Retinal pigment epithelial cell (primary cell): ENCODE measurements at regions not wholly inside any gene's neighbourhood (a gene's known extent, or its start where the extent isn't known, plus 50 kb on each side); places are given as distances from the start of the nearest gene placed in this dataset.

ENCODE experiments used
- DNase-seq: peaks from one replicate; pipeline ENCODE4 v3.0.0-alpha.2; 2010; ENCODE audit warnings: low read depth
- H3K4me3 ChIP-seq: 2 replicates; pipeline ENCODE4 v1.5.1; 2011; ENCODE audit warnings: mild to moderate bottlenecking, low read length, control low read depth, moderate library complexity
- TF ChIP-seq, protein P1 (sequence below): conservative IDR thresholded peaks from 2 replicates; pipeline ENCODE4 v1.5.1; 2011; ENCODE audit warnings: low read depth, low read length, control low read depth, inconsistent platforms

DNA sequence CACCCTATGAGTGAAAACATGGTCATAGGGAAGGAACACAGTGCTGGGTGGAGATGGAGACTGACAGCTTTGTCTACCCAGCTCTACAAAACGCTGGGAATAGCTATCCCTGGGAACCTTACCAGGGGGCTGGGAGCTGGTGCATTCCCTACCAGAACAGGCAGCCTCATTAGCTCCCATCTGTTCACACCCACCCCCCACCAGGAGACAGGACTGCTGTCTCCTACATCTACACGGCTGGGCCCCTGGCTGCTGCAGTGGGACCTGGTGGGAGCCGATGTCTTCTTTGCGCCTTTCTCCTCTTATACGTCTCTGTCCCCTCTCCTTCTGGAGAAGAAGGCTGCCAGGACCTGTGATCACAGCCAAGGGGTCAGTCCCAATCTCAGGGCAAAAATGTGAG, 90.8 kb downstream of the UQCRFS1 start:
- no peak overlapping the region for H3K4me3 ChIP-seq
- no peak for DNase-seq
- TF ChIP-seq, protein P1, sequence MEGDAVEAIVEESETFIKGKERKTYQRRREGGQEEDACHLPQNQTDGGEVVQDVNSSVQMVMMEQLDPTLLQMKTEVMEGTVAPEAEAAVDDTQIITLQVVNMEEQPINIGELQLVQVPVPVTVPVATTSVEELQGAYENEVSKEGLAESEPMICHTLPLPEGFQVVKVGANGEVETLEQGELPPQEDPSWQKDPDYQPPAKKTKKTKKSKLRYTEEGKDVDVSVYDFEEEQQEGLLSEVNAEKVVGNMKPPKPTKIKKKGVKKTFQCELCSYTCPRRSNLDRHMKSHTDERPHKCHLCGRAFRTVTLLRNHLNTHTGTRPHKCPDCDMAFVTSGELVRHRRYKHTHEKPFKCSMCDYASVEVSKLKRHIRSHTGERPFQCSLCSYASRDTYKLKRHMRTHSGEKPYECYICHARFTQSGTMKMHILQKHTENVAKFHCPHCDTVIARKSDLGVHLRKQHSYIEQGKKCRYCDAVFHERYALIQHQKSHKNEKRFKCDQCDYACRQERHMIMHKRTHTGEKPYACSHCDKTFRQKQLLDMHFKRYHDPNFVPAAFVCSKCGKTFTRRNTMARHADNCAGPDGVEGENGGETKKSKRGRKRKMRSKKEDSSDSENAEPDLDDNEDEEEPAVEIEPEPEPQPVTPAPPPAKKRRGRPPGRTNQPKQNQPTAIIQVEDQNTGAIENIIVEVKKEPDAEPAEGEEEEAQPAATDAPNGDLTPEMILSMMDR: no peak

DNA sequence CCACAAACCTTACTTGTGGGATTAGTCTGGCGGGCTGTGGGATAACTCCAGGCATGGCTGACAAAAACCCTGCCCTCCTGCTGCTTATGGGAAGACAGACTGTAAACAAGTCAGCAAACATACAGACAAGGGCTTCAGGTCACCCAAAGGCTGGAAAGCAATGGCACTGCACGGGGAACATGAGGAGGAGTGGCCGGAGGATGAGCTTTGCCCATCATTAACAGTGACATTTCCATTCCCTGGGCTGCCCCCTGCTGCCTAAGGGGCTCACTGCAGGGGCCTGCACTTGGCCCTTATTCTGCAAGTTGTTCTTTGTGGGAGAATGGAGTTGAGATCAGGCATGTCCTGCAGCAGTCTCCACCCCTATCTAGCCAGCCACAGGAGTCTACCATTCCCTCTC, 91.3 kb downstream of the UQCRFS1 start:
- no peak for DNase-seq
- TF ChIP-seq, protein P1: no peak
- no peak overlapping the region for H3K4me3 ChIP-seq

DNA sequence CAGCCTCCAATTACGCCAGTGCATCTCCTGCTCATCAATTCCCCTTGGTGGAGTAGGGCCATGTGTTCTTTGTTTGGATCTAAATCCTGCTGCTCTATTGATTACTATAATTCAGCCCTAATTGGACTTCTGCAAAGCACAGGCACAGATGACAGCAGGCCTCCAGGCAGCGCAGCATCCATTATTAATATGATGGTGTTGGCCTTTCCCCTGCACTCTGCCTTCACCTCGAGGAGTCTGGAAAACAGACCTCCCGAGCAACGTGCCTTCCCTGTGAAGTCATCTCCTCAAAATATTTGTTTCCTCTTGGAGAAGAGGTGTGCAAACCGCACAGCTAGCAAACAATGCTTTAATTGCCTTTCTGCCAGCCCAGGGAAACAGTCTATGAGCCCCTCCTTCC, 92.5 kb downstream of the UQCRFS1 start:
- TF ChIP-seq, protein P1: no peak
- DNase-seq: no peak
- no peak overlapping the region for H3K4me3 ChIP-seq

- no peak overlapping the region for H3K4me3 ChIP-seq
- DNase-seq: no peak
- TF ChIP-seq, protein P1: no peak
These were observed 93.4 kb downstream of the UQCRFS1 start for GRCh38 chr19:29119590-29119989.

DNA sequence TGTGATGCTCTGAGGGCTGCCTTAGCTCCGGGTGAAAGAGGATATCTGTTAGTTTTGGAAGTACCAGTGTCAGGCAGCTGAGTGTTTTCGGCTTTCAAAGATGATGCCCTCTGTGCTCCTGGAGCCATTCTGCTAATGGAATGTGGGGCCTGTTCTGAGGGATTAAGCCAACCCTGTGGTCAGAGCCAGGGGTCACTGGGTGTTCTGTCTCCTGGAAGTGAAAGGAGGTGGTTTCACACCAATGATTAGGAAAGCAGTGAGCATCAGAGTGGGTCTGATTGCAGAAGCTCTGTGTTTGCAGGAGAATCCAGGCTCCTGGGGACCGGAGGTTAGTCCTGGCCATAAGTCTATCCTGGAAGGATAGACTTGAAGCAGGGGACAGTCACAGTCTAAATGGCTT, 94.6 kb downstream of the UQCRFS1 start:
- no peak overlapping the region for H3K4me3 ChIP-seq
- DNase-seq: no peak
- TF ChIP-seq, protein P1: no peak

- TF ChIP-seq, protein P1: no peak
- H3K4me3 ChIP-seq: no peak overlapping the region
- no peak for DNase-seq
These were observed 95.0 kb downstream of the UQCRFS1 start for GRCh38 chr19:29117926-29118325.

- no peak for DNase-seq
These were observed 97.8 kb downstream of the UQCRFS1 start for GRCh38 chr19:29115181-29115580.

More at GRCh38 chr19:29115181-29115580, 97.8 kb downstream of the UQCRFS1 start:
- TF ChIP-seq, protein P1: no peak
- no peak overlapping the region for H3K4me3 ChIP-seq
